KBM-7 (cell line): ENCODE measurements at regions not wholly inside any gene's neighbourhood (a gene's known extent, or its start where the extent isn't known, plus 50 kb on each side); places are given as distances from the start of the nearest gene placed in this dataset.

Source experiments
- DNase-seq: peaks from one replicate; pipeline ENCODE4 v3.0.0-alpha.2; 2015
- in situ Hi-C: fragments of 300-500 bp; cut with MboI; formaldehyde crosslinking; loops from 2 replicates; pipeline ENCODE4 v1.14.3; 2020; ENCODE audit warnings: low sequenced_read_pairs, low pct_unique_long_range_greater_than_20kb, mixed read lengths

- no peak for DNase-seq
- in situ Hi-C loops: no loop called here
These were observed 116.1 kb upstream of the MYOCD start for GRCh38 chr17:12549499-12550041.

GRCh38 chr17:12553625-12554024 is 112.1 kb upstream of the MYOCD start:
- in situ Hi-C loops: no loop called here
- DNase-seq: no peak

GRCh38 chr17:12554251-12554650 is 111.4 kb upstream of the MYOCD start:
- in situ Hi-C loops: no loop called here
- no peak for DNase-seq

GRCh38 chr17:12566291-12566690 is 99.4 kb upstream of the MYOCD start:
- in situ Hi-C loops: no loop called here
- DNase-seq: no peak

GRCh38 chr17:12567077-12568053 is 98.3 kb upstream of the MYOCD start:
- in situ Hi-C loops: no loop called here
- no peak for DNase-seq

GRCh38 chr17:12568358-12569251 is 97.1 kb upstream of the MYOCD start:
- DNase-seq: no peak
- in situ Hi-C loops: no loop called here

GRCh38 chr17:12571606-12572005 is 94.1 kb upstream of the MYOCD start:
- no peak for DNase-seq
- in situ Hi-C loops: no loop called here

GRCh38 chr17:12574525-12574924 is 91.2 kb upstream of the MYOCD start:
- no peak for DNase-seq
- in situ Hi-C loops: no loop called here

- in situ Hi-C loops: no loop called here
These were observed 90.0 kb upstream of the MYOCD start for GRCh38 chr17:12575641-12576040.

GRCh38 chr17:12579288-12579687 is 86.4 kb upstream of the MYOCD start:
- in situ Hi-C loops: no loop called here
- no peak for DNase-seq

More at GRCh38 chr17:12575641-12576040, 90.0 kb upstream of the MYOCD start:
- no peak for DNase-seq

GRCh38 chr17:12580640-12581039 is 85.0 kb upstream of the MYOCD start:
- no peak for DNase-seq
- in situ Hi-C loops: no loop called here

GRCh38 chr17:12584727-12585126 is 81.0 kb upstream of the MYOCD start:
- no peak for DNase-seq
- in situ Hi-C loops: no loop called here

GRCh38 chr17:12588531-12588930 is 77.2 kb upstream of the MYOCD start:
- DNase-seq: no peak
- in situ Hi-C loops: no loop called here

- in situ Hi-C loops: no loop called here
- DNase-seq: no peak
These were observed 75.3 kb upstream of the MYOCD start for GRCh38 chr17:12590417-12590816.

GRCh38 chr17:12591021-12591735 is 74.5 kb upstream of the MYOCD start:
- in situ Hi-C loops: no loop called here
- DNase-seq: no peak

GRCh38 chr17:12592941-12593340 is 72.7 kb upstream of the MYOCD start:
- in situ Hi-C loops: no loop called here
- DNase-seq: peak; percentile 16

GRCh38 chr17:12596961-12597360 is 68.7 kb upstream of the MYOCD start:
- no peak for DNase-seq
- in situ Hi-C loops: no loop called here

GRCh38 chr17:12597895-12598294 is 67.8 kb upstream of the MYOCD start:
- DNase-seq: no peak
- in situ Hi-C loops: no loop called here
